ENCODE measurements at regions not wholly inside any gene's neighbourhood (a gene's known extent, or its start where the extent isn't known, plus 50 kb on each side); places are given as distances from the start of the nearest gene placed in this dataset.
A peak's percentile ranks its signal among the peaks of the same experiment; 100 is the strongest.
"Not testable (repeated sequence)": the region's sequence is repeated elsewhere in the genome, so short reads cannot be mapped to it uniquely, and the experiment has no call there.

- no peak overlapping the region for H3K27ac ChIP-seq (ENCODE audit: low read depth in 2 of 2, low read length in 1 of 2)
- H3K36me3 ChIP-seq (replicated peaks in 1 of 2; ENCODE audit: control insufficient read depth in 1 of 2, insufficient read depth in 2 of 2, low read length in 1 of 2), result no peaks in the 10 kb centered on the region
- no peak overlapping the region for H2AFZ ChIP-seq (ENCODE audit: low read depth)
- no peak overlapping the region for H3K4me3 ChIP-seq (ENCODE audit: low read depth in 2 of 2, low read length in 1 of 2)
- no peak overlapping the region for H3K4me2 ChIP-seq
- 52% methylated on average over 4 of the region's 4 CpGs for WGBS (ENCODE audit: low lambda C conversion rate)
- ChIA-PET CTCF (no interaction called here), POLR2A (no interaction called here)
- H3K27me3 ChIP-seq (ENCODE audit: insufficient read depth), result no peaks in the 10 kb centered on the region; the same call in 1 of the 2 replicates
- TF ChIP-seq POLR2AphosphoS5 (IDR thresholded peaks at IDR 0.05; ENCODE audit: low read depth, low read length) (no peak), ELF1 (IDR thresholded peaks at IDR 0.05) (no peak), FOXJ3 (CRISPR knock-in tag; IDR thresholded peaks at IDR 0.05) (no peak), FOXM1 (IDR thresholded peaks at IDR 0.05; ENCODE audit: low read depth) (no peak)
- no peaks in the 10 kb centered on the region for H3K9me2 ChIP-seq
- H3K4me1 ChIP-seq (ENCODE audit: control insufficient read depth in 1 of 2, insufficient read depth in 2 of 2, low read depth in 1 of 2, low read length in 1 of 2), result no peaks in the 10 kb centered on the region
- DNase-seq, result no peak
- H4K20me1 ChIP-seq (ENCODE audit: insufficient read depth), result no peaks in the 10 kb centered on the region
- H3F3A ChIP-seq (replicated peaks; ENCODE audit: insufficient read depth), result no peaks in the 10 kb centered on the region
- H3K79me2 ChIP-seq (ENCODE audit: insufficient read depth), result no peaks in the 10 kb centered on the region
- no peaks in the 10 kb centered on the region for H3K9me3 ChIP-seq
- H3K9ac ChIP-seq, result no peak overlapping the region
Measured at GRCh38 chr1:61552630-61553305, 172.2 kb downstream of the TM2D1 start.

- POLR2A ChIA-PET; DNase-seq; H3K9ac ChIP-seq; H3K9me2 ChIP-seq; H3K36me3 ChIP-seq (replicated peaks in 1 of 2; ENCODE audit: control insufficient read depth in 1 of 2, insufficient read depth in 2 of 2, low read length in 1 of 2); H3K79me2 ChIP-seq (ENCODE audit: insufficient read depth); H3F3A ChIP-seq (replicated peaks; ENCODE audit: insufficient read depth); H3K4me3 ChIP-seq (ENCODE audit: low read depth in 2 of 2, low read length in 1 of 2); H3K9me3 ChIP-seq; H3K4me1 ChIP-seq (ENCODE audit: control insufficient read depth in 1 of 2, insufficient read depth in 2 of 2, low read depth in 1 of 2, low read length in 1 of 2); H2AFZ ChIP-seq (ENCODE audit: low read depth); H3K27ac ChIP-seq (ENCODE audit: low read depth in 2 of 2, low read length in 1 of 2); H4K20me1 ChIP-seq (ENCODE audit: insufficient read depth); H3K4me2 ChIP-seq; H3K27me3 ChIP-seq (ENCODE audit: insufficient read depth): not testable (repeated sequence)
- TF ChIP-seq CTCF (IDR thresholded peaks at IDR 0.05) (peak; percentile 16; the same call in 1 of the 2 replicates), RAD21 (IDR thresholded peaks at IDR 0.05; ENCODE audit: low read length) (0 out of 2 replicates have a peak, but pooled peaks have one; percentile 4)
- 48% methylated on average over 2 of the region's 2 CpGs for WGBS (ENCODE audit: low lambda C conversion rate)
- CTCF ChIA-PET, result interaction anchor here (0.6 to 2.8 kb wide), 9 partner anchors 10 to 195 kb away, joined by 3 to 13 read pairs (median 3); partner anchors contain the start of gene PATJ
Measured at GRCh38 chr1:61547302-61547701, 177.6 kb downstream of the TM2D1 start.

GRCh38 chr1:61544870-61545269, 180.1 kb downstream of the TM2D1 start:
- H3K4me3 ChIP-seq (ENCODE audit: low read depth in 2 of 2, low read length in 1 of 2); H3F3A ChIP-seq (replicated peaks; ENCODE audit: insufficient read depth); H3K4me1 ChIP-seq (ENCODE audit: control insufficient read depth in 1 of 2, insufficient read depth in 2 of 2, low read depth in 1 of 2, low read length in 1 of 2); H3K9me2 ChIP-seq; POLR2A ChIA-PET; H3K36me3 ChIP-seq (replicated peaks in 1 of 2; ENCODE audit: control insufficient read depth in 1 of 2, insufficient read depth in 2 of 2, low read length in 1 of 2); H3K27ac ChIP-seq (ENCODE audit: low read depth in 2 of 2, low read length in 1 of 2); DNase-seq; H3K9me3 ChIP-seq; H2AFZ ChIP-seq (ENCODE audit: low read depth); CTCF ChIA-PET; H3K79me2 ChIP-seq (ENCODE audit: insufficient read depth); H4K20me1 ChIP-seq (ENCODE audit: insufficient read depth); H3K9ac ChIP-seq; H3K27me3 ChIP-seq (ENCODE audit: insufficient read depth); H3K4me2 ChIP-seq: not testable (repeated sequence)
- WGBS (ENCODE audit: low lambda C conversion rate), result 22% methylated on average over 2 of the region's 2 CpGs

GRCh38 chr1:61543498-61543897, 181.4 kb downstream of the TM2D1 start:
- H3K9me3 ChIP-seq; POLR2A ChIA-PET; H2AFZ ChIP-seq (ENCODE audit: low read depth); H3K4me3 ChIP-seq (ENCODE audit: low read depth in 2 of 2, low read length in 1 of 2); H3K4me2 ChIP-seq; H3K27me3 ChIP-seq (ENCODE audit: insufficient read depth); DNase-seq; H3K27ac ChIP-seq (ENCODE audit: low read depth in 2 of 2, low read length in 1 of 2); CTCF ChIA-PET; H3K9me2 ChIP-seq; H3K4me1 ChIP-seq (ENCODE audit: control insufficient read depth in 1 of 2, insufficient read depth in 2 of 2, low read depth in 1 of 2, low read length in 1 of 2); H3K36me3 ChIP-seq (replicated peaks in 1 of 2; ENCODE audit: control insufficient read depth in 1 of 2, insufficient read depth in 2 of 2, low read length in 1 of 2); H3K9ac ChIP-seq; H3F3A ChIP-seq (replicated peaks; ENCODE audit: insufficient read depth); H4K20me1 ChIP-seq (ENCODE audit: insufficient read depth); H3K79me2 ChIP-seq (ENCODE audit: insufficient read depth): not testable (repeated sequence)
